ENCODE measurements at regions not wholly inside any gene's neighbourhood (a gene's known extent, or its start where the extent isn't known, plus 50 kb on each side); places are given as distances from the start of the nearest gene placed in this dataset.

DNA sequence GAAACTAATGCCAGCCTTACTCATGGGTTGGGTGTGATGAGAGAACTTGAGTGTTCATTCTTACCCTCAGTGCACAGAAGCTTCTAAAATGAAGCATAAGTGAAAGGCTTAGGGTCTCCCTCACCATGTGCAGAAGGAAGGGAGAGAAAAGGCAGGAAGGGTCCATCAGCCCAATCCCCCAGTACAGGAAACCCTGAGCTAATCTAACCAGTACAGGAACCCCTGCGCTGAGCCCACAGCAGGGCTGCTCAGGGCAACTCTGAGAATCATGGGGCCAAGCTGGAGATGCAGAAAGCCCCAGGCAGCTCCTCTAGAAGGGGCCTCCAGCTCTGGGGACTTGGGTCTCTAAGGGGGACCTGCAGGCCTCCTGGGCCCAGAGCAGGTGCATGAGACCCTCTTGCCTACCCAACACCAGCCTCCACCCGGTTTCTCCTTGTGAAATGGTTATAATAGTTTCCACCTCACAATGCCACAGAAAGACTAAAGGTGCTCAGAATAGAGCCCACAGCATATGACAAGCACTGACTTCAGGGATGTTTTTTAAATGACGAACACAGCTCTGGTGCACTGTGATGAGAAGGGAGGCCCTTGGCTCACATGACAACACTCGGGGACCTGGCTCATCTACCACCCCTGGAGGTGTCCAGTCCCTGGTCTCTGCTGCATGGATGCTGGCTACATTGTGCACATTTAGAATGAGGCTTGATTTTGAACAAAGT lies 190.1 kb downstream of the ACTL7B start:
- no peak for ATAC-seq (ENCODE audit: poor library complexity)
- intact Hi-C loops (cut with DNase I), result no loop called here
- DNase-seq, result no peak

DNA sequence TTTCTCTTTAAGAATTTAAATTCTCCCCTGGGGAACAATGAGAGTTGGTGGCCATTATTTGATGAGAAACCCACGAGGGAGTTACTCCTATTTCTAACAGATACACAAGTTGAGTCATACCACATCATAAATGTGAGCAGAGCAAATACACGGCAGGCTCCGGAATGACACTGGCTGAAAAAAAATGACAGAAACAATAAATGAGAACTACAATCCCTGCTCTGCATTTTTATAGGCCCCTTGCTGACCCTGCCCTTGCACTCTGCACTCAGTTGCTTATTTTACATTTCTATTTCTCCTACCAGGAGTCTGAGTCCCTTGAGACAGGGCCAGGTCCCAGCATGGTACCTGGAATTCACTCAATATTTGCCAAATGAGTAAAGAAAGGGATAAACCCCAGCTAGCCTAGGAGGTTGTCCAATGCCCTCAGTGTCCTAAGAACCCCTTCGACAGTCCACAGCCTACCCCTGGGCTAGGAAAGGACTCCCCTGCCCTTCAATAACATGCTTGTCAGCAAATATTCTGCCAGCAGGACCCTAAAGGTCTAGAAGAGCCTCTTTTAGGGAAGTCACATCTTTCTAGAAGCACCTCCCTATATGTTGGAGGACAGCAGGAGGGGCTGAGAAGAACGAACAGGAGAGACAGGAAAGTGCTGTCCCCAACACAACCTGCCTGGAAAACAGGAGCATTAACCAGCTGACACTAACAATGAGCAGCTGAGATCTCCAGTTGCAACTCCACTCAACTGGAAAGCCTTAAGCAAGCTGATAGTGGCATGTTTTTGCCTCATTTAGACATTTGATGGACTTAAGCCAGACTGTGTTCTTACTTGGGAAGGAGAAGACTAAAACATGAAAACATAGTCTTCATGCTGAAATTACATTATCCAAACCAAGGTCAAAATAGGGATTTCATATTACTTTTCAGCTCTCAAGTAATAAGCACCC lies 191.2 kb downstream of the ACTL7B start:
- ATAC-seq (ENCODE audit: poor library complexity), result no peak
- no peak for DNase-seq
- intact Hi-C loops (cut with DNase I), result no loop called here

DNA sequence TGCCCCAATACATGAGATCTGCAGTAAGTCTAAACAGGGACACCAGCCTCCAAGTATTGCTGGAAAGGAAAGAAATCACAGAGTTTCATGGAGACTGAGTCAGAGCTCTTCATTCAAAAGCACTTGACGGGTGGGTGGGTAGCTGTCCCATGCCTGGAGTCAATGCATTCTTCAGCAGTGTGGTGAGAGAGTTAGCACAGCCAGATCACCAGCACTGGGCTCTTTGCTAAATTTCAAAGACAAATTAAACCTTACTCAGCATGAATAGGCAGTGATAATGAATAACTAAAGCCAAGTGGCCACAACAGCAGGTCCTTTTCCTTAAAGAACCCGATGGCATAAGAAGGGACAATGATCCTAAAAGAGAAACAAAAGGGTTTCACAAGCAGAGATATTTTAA lies 192.4 kb downstream of the ACTL7B start:
- ATAC-seq (ENCODE audit: poor library complexity) (no peak), DNase-seq (no peak)
- intact Hi-C loops (cut with DNase I), result no loop called here

DNA sequence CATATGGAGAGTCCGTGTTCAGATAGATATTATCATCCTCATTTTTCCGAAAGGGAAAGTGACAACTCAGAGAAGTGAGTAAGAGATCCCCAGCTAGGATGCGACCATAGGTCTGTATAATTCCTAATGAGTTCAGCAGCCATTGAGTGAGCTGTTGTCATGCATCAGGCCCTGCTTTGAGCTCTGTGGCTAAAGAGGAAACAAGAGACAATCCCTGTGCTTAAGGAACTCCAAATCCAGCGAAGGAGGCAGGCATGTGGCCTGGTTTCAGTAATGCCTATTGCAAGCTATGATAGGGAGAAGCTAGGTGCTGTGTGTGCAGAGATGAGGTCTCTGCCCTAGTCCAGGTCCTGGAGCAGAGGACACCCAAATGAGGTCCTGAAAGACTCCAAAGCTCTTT lies 192.8 kb downstream of the ACTL7B start:
- no peak for ATAC-seq (ENCODE audit: poor library complexity)

DNA sequence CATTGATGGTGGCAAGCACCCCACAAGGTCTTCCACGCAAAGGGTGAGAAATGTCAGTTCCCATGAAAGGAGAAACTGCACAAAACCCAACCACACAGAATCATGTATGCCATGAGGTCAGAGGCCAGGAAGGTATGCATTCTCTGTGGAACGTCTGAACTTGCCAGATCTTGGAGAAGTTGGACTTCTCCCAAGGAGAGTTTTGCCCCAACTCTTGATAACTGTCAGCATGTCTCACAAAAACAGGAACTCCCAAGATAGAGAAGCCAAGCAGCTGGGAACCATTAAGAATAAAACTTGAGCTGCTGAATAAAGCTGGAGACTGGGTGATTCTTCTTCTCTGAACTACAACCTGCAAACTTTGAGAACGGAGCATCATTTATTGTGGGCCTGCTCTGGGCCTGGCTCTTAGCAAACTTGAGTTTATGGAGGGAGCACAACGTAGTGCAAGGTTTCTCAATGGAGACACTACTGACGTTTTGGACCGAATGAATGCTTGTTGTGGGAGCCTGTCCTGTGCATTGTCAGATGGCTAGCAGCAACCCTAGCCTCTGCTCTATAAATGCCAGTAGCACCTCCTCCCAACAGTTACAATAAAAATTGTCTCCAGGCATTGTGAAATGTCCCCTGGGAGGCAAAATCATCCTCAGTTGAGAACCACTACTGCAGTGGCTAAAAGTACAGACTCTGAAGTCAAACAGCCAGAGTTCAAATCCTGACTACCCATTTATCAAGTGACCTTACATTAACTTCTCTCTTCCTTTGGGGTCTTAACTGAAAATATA lies 193.5 kb downstream of the ACTL7B start:
- DNase-seq, result no peak
- intact Hi-C loops (cut with DNase I), result no loop called here
- no peak for ATAC-seq (ENCODE audit: poor library complexity)

More for the DNA sequence above, 192.8 kb downstream of the ACTL7B start:
- intact Hi-C loops (cut with DNase I), result no loop called here
- DNase-seq, result no peak

DNA sequence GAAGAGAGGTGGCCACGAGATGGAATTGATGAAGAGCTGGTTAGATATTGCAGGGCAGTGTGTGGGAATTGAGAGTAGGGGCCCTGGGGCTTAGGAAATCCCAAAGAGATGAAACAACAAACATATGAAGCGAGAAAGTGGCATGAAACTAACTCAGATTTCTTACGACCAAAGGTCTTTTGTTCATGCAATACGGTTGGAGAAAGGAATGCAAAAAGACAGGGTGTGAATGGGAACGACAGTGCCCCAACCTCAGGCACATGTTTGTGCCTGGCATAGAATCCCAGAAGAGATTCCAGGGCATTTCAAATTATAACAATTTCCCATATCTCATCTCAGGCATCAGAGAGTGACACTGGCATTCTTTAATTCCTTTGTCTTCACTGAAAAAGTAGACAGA lies 199.2 kb downstream of the ACTL7B start:
- intact Hi-C loops (cut with DNase I), result no loop called here
- ATAC-seq (ENCODE audit: poor library complexity), result no peak
- no peak for DNase-seq

DNA sequence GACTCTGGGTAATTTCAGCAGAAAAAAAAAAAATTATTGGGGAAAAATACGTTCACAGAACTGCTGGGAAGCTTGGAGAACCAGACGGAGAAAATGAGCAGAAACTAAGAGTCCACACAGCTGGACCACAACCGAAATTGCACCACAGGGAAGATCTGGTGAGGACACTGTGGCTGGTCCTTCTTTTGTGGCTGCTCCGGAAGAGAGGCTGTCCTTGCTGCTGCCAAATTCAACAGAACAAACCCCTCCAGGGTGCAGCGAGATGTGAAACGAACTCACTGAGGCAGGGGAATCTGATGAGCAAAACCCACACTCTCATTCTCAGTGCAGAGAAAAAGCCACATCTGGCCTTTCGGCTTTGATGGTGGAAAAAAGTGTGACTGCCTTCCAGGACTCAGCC lies 200.0 kb downstream of the ACTL7B start:
- DNase-seq (no peak), ATAC-seq (ENCODE audit: poor library complexity) (no peak)
- intact Hi-C loops (cut with DNase I), result no loop called here

DNA sequence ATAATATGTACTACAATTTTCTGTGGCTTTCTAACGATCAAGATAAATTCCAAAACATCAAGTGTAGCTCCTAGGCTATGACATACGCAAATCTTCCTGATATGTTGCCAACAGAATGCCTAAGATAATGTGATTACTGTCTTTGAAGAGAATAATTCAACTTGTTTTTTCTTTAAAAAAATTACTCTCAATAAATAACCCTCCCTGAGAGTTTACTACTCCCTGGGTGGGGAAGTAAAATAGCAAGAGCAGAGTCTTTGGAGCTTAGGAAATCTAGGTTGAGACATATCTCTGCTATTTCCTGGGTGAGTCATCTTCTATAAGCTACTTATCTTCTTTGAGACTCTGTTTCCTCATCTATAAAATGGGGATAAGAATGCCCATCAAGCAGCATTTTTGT lies 201.2 kb downstream of the ACTL7B start:
- no peak for ATAC-seq (ENCODE audit: poor library complexity)
- no peak for DNase-seq
- intact Hi-C loops (cut with DNase I), result no loop called here

DNA sequence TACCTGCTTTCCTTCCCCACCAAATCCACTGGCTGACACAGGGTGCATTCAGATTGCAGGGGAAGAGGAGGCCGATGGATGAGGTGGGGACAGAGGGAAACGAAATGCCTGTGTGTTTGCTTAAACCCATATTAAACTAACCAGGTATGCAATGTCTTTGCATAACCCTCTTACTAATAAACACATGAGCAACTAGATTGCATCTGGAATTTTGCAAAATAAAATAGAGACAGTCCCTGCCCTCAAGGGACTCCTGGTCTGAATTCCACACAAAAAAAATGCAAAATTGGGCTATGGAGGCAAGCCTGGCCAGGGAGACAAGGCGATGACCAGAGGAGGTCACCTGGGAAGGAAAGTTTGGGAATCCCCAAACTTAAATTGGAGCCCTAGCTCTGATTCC lies 202.9 kb downstream of the ACTL7B start:
- no peak for DNase-seq
- ATAC-seq (ENCODE audit: poor library complexity), result no peak
- intact Hi-C loops (cut with DNase I), result no loop called here

DNA sequence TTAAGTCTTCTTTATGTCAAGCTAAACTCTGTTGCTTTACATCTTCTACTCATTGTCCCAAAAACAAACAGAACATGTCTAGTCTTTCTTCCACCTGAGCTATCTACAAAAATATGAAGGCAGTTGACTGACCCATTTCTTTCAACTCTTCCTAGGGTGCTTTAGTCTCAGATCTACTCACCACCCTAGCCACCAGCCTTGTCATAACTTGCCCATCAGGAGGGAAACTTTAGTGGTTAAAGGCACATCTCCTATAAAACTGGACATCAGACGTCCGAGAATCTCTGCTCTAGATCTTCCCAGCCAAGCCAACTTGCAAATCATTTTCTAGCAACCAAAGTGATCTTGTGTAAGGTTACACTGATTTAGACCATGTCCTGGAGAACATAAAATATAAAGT lies 205.0 kb downstream of the ACTL7B start:
- intact Hi-C loops (cut with DNase I), result no loop called here
- ATAC-seq (ENCODE audit: poor library complexity), result no peak
- DNase-seq, result no peak

DNA sequence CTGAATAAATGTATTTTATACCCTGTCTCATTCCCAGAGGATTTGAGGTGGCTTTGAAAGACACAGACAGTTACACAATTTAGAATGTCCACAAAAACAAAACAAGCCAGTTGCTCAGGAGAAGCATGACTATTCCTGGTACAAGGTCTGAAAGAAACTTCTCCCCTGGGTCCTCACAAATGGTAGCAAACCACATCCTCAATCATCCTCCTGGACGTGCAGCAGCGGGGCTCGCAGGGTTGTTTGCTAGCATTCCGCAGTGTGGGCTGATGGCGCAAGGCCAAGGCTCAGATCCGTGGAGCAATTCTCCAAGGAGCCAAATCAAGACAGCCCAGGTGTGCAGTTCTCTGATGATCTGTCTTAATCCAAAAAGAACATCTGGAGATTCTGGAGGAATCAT lies 210.3 kb downstream of the ACTL7B start:
- DNase-seq (no peak), ATAC-seq (ENCODE audit: poor library complexity) (no peak)
- intact Hi-C loops (cut with DNase I), result no loop called here

DNA sequence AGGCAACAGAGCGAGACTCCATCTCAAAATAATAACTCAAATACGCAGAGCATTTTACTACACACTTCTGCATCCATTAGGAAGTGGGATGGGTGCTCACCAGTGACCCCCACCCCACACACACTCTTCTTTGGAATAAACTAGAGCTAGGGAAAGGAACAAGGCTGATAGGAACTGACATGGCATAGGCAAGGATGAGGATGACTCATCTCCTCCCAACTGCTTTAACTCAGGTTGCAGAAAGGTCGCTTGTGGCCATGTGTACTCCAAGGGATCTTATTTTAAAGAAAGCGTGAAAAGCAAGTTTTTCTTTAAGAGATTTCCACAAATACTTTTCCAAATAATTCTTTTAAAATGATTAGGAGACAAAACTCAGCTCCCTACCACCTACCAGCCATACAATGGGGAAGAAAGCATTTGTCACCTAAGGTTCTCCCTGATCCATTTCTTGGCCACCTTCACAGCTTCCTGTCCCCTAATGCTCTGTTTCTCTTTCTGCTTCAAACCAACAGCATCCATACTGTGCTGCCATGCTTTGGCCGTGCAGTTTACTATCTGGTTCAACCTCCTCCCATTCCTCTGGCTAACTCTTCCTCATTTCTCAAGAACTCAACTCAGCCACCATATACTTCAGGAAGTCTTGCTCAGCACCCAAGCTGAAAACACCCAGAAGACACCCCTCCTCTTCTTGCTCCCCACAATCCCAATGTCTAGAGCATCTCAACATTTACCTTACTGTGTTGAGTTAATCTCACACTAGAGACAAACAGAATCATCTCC lies 211.9 kb downstream of the ACTL7B start:
- ATAC-seq (ENCODE audit: poor library complexity) (no peak), DNase-seq (no peak)
- intact Hi-C loops (cut with DNase I), result no loop called here

DNA sequence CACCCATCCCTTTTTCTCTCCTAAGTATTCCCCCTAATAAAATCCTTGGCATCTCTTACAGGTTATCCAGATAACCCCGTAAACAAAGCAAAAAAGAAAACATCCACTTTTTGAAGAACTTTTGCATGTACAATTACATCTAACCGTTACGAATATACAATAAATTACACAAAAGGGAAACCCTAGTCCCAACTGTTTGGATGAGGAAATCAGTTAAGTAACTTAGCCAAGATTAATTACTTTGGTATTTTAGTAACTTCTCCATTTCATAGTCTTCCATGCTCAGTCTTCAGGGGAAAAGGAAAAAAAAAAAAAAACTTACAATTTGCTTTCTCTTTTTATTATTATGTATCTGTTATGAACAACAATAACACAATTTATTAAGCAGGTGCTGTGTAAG lies 212.9 kb downstream of the ACTL7B start:
- no peak for ATAC-seq (ENCODE audit: poor library complexity)
- intact Hi-C loops (cut with DNase I), result no loop called here
- no peak for DNase-seq

DNA sequence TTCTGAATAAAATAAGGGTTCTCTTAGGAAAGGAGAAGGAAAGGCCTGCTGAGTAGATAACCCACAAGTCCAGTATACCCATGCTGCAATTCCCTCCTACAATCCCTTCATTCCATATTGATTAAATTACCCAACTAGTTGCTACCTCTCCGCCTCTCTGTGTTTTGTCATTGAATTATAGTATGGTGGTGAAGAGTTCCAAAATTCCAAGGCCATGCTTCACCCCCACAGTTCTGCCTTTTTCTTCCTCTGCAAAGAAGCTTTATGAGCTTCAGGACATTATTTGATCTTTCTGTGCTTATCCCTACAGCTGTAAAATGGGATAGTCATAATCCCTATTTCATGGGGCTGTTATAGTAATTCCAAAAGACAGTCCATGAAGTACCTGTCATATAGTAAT lies 215.6 kb downstream of the ACTL7B start:
- DNase-seq (no peak), ATAC-seq (ENCODE audit: poor library complexity) (no peak)
- intact Hi-C loops (cut with DNase I), result no loop called here

DNA sequence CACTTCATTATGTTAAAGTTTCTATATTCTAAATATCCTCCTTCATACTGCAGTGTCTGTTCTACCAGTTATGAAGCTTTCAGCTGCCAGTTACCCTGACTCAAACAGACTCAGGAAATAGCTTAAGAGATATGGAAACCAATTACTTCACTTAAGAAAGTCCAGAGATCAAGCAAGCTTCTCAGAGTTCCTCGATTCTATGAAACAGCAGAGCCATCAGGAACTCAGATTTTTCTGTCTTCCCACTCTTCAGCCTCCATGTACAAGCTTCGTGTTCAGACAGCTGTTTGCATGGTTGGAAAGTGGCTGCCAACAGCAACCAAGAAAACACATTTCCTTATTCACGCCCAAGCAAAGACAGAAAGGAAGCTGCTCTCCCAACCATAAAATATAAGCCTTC lies 216.1 kb downstream of the ACTL7B start:
- intact Hi-C loops (cut with DNase I), result no loop called here
- ATAC-seq (ENCODE audit: poor library complexity), result no peak
- no peak for DNase-seq

DNA sequence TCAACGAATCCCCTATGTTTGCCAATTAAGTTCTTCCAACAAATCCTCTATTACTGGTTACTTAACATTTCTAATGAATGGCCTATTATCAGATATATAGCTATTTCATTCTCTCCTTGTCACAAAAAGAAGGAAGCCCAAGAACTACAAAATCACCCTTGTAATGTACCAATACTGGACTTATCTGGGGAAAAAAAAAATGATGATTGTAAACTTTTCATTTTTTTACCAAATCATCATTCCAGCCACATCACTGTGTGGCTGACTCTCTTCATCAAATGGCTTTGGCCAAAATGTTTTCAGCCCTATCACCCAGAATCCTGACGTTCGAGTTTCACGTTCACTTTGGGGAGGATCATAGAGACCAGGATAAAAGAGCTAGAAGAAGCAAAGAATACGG lies 216.7 kb downstream of the ACTL7B start:
- ATAC-seq (ENCODE audit: poor library complexity) (no peak), DNase-seq (no peak)
- intact Hi-C loops (cut with DNase I), result no loop called here

DNA sequence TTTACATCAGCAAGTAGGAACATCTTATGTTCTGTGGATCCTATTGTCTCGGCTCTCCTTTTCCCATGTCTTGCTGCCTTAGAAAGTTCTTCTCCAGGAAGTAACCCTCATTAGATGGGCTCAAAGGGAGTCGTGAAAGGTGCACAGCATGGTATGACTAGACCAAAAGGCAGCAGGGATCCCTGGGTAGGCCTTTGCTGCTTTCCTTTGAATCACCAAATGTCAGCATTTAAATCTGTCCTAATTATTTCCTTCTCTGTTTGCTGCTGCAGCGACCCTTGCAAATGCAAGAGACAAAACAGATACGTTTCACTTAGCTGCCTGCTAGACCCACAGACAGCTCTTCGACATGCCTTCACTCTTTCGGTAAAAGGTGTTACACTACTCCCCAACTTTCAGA lies 218.4 kb downstream of the ACTL7B start:
- DNase-seq, result no peak
- intact Hi-C loops (cut with DNase I), result no loop called here
- no peak for ATAC-seq (ENCODE audit: poor library complexity)

DNA sequence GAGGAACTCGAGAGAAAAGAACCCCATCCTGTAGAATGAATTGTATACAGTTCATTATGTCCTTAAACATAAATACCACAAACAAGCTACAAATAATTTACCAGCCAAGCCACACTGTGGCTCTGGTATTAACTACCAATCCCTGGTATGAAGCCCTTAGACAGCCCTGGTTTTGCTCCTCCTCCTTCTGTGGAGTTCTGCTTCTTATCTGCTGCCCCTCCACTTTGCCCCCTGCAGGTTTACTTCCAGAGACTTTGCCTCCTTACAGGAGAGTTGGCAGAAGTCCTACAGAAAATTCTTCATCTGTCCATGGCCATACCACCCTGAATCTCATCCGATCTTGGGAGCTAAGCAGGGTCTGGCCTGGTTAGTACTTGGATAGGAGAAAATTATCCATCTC lies 219.8 kb downstream of the ACTL7B start:
- ATAC-seq (ENCODE audit: poor library complexity) (no peak), DNase-seq (no peak)
- intact Hi-C loops (cut with DNase I), result no loop called here
